ENCODE measurements at regions not wholly inside any gene's neighbourhood (a gene's known extent, or its start where the extent isn't known, plus 50 kb on each side); places are given as distances from the start of the nearest gene placed in this dataset.

DNA sequence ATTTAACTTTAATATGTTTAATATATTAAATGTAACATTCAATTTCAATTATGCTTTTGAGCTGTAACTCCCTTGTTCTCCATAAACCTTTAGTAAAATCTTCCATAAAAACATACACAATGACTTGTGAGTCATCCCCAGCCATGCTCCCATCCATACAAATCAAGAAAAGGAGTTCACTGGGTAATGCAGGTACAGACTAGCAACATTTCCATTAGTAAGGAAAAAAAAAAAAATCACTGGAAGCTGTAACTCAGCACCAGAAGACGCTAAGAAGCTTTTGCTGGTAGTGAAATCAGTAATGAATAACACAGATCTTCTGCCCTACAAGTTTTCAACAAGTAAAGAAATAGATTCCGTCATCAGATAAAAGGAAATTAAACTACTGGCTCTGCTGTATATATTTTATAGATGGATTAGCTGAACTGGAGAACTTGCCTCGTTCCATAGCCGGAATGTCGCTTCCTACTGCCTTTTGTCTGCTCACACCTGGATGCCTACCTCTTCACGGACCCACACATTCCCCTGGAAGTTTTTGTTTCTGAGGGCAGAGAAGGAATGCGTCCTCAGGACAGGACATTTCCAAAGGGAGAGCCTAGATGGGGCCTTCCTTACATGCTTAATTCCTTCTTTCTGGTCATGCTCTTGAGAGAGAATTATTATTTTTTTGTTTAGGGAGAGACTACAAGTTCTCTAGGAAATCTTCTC, 298.4 kb upstream of the ANKRD50 start:
- peaks cover 0 to 6% (median 2%) of the 10 kb centered on the region in 4 donors for H3K9me3 ChIP-seq
- H3K4me3 ChIP-seq = no peak overlapping the region
- H3K27me3 ChIP-seq = no peaks in the 10 kb centered on the region
- intact Hi-C loops (cut with DNase I; ENCODE audit: low total_unique reads) = no loop called here
- H3K27ac ChIP-seq = no peak overlapping the region
- no peaks in the 10 kb centered on the region for H3K4me1 ChIP-seq
- whole genome bisulfite sequencing, 5 donors = 83 to 92% (median 90%) methylated on average over 7 of the region's 7 CpGs
- no peak for TF ChIP-seq POLR2A (IDR thresholded peaks at IDR 0.05)
- no peak for TF ChIP-seq POLR2AphosphoS5 (IDR thresholded peaks at IDR 0.05)
- no peak for TF ChIP-seq EP300 (IDR thresholded peaks at IDR 0.05)
- TF ChIP-seq, protein P1, sequence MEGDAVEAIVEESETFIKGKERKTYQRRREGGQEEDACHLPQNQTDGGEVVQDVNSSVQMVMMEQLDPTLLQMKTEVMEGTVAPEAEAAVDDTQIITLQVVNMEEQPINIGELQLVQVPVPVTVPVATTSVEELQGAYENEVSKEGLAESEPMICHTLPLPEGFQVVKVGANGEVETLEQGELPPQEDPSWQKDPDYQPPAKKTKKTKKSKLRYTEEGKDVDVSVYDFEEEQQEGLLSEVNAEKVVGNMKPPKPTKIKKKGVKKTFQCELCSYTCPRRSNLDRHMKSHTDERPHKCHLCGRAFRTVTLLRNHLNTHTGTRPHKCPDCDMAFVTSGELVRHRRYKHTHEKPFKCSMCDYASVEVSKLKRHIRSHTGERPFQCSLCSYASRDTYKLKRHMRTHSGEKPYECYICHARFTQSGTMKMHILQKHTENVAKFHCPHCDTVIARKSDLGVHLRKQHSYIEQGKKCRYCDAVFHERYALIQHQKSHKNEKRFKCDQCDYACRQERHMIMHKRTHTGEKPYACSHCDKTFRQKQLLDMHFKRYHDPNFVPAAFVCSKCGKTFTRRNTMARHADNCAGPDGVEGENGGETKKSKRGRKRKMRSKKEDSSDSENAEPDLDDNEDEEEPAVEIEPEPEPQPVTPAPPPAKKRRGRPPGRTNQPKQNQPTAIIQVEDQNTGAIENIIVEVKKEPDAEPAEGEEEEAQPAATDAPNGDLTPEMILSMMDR (IDR thresholded peaks at IDR 0.05) = no peak
- no peak for DNase-seq
- H3K36me3 ChIP-seq = no peaks in the 10 kb centered on the region

DNA sequence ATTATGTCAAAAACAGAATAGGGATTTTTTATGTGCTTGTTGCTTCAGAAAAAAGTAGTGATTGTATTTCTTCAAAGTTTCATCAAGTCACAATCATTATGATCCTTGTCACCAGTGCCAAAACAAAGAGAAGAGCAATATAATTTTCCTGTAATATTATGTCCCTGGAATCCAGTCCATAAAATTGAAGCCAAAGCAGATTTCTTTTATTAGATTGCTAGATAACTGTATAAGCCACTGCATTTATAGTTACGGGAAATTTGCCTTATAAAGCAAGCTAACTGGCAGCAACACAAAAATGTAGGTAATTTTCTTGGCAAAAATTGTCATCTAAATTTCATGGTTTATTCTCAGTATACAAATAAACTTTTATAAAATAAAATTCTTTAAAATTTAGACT, 296.1 kb upstream of the ANKRD50 start:
- no peak for DNase-seq
- H3K27me3 ChIP-seq = no peaks in the 10 kb centered on the region
- H3K4me3 ChIP-seq = no peak overlapping the region
- H3K4me1 ChIP-seq = no peaks in the 10 kb centered on the region
- TF ChIP-seq EP300 (IDR thresholded peaks at IDR 0.05) (no peak), POLR2AphosphoS5 (IDR thresholded peaks at IDR 0.05) (no peak), POLR2A (IDR thresholded peaks at IDR 0.05) (no peak)
- TF ChIP-seq, protein P1 (IDR thresholded peaks at IDR 0.05) = no peak
- peaks cover 0 to 6% (median 2%) of the 10 kb centered on the region in 4 donors for H3K9me3 ChIP-seq
- intact Hi-C loops (cut with DNase I; ENCODE audit: low total_unique reads) = no loop called here
- no peak overlapping the region for H3K27ac ChIP-seq
- H3K36me3 ChIP-seq = no peaks in the 10 kb centered on the region
- 74 to 86% (median 82%) methylated on average over 1 of the region's 1 CpG for WGBS, 5 donors

DNA sequence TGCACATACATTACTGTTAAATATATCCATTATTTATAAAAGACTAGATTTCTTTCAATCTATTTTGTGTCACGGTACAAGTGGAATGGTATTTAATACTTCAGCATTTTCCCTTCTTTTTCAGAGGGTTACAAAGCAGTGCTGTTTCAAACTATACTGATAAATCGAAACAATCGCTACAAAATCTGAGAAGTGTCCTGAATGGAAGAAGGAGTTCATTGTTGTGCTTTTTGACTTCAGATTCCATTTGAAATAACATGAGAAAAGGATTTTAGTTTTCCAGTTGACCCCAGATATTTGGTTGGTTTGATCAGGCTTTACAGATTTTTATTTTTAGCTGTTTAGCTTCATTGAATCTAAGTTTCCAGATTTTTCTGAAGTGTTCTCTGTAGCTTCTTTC, 292.1 kb upstream of the ANKRD50 start:
- intact Hi-C loops (cut with DNase I; ENCODE audit: low total_unique reads) = no loop called here
- Histone ChIP-seq H3K36me3 (no peaks in the 10 kb centered on the region), H3K9me3 (peaks cover 0 to 6% (median 2%) of the 10 kb centered on the region in 4 donors), H3K27me3 (no peaks in the 10 kb centered on the region), H3K27ac (no peak overlapping the region), H3K4me1 (no peaks in the 10 kb centered on the region), H3K4me3 (no peak overlapping the region)
- WGBS, 5 donors = 91 to 98% (median 98%) methylated on average over 3 of the region's 3 CpGs
- no peak for DNase-seq
- TF ChIP-seq EP300 (IDR thresholded peaks at IDR 0.05) (no peak), POLR2AphosphoS5 (IDR thresholded peaks at IDR 0.05) (no peak), POLR2A (IDR thresholded peaks at IDR 0.05) (no peak)
- TF ChIP-seq, protein P1 (IDR thresholded peaks at IDR 0.05) = no peak

DNA sequence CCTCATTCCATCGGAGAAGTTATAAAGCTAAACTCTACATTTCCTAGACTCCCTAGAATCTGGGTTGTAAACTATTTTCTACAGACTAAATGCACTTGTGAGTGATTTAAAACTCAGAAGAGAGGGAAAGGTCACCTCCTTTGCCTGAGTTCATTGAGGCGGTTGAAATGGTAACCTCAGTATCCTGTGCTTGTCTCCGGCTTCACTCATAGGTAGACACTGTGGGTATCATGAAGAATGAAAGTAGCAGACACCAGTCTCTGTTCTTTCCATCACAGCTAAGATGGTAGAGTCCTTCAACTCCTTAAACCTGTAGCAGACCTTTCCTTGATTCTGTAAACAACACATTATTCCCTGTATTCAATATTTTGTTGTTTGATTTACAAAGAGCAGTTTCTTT, 291.3 kb upstream of the ANKRD50 start:
- DNase-seq = no peak
- Histone ChIP-seq H3K4me3 (no peak overlapping the region), H3K9me3 (peaks cover 0 to 6% (median 2%) of the 10 kb centered on the region in 4 donors), H3K27ac (no peak overlapping the region), H3K27me3 (no peaks in the 10 kb centered on the region), H3K4me1 (no peaks in the 10 kb centered on the region), H3K36me3 (no peaks in the 10 kb centered on the region)
- WGBS, 5 donors = 92 to 96% (median 94%) methylated on average over 3 of the region's 3 CpGs
- TF ChIP-seq POLR2AphosphoS5 (IDR thresholded peaks at IDR 0.05) (no peak), POLR2A (IDR thresholded peaks at IDR 0.05) (no peak), EP300 (IDR thresholded peaks at IDR 0.05) (no peak)
- TF ChIP-seq, protein P1 (IDR thresholded peaks at IDR 0.05) = no peak
- intact Hi-C loops (cut with DNase I; ENCODE audit: low total_unique reads) = no loop called here
